HL-60 (cell line): ENCODE measurements at regions not wholly inside any gene's neighbourhood (a gene's known extent, or its start where the extent isn't known, plus 50 kb on each side); places are given as distances from the start of the nearest gene placed in this dataset.
"Not testable (repeated sequence)": the region's sequence is repeated elsewhere in the genome, so short reads cannot be mapped to it uniquely, and the experiment has no call there.

Experiments
- DNase-seq, 2 experiments: peaks; one replicate each; pipeline ENCODE4 v3.0.0-alpha.2; 2010 to 2020; ENCODE audit warnings: low read depth in 1 of 2, low spot score in 1 of 2
- H3K27ac ChIP-seq: fragments of 250-450 bp; sonication (Bioruptor Pico); replicated peaks from 2 replicates; pipeline ENCODE4 v1.5.1; 2020; ENCODE audit warnings: mild to moderate bottlenecking, moderate library complexity
- H3K27me3 ChIP-seq: fragments of 250-450 bp; sonication (Bioruptor Pico); 2 replicates; pipeline ENCODE4 v1.5.1; 2021; ENCODE audit warnings: mild to moderate bottlenecking, moderate library complexity; ENCODE audit not compliant: insufficient read depth, poor library complexity, severe bottlenecking
- H3K4me3 ChIP-seq: replicated peaks from 2 replicates; pipeline ENCODE4 v1.5.1; 2011; ENCODE audit warnings: mild to moderate bottlenecking, control low read depth, low read length; ENCODE audit not compliant: insufficient read depth
- CTCF ChIP-seq: IDR thresholded peaks from one replicate; pipeline ENCODE4 v1.5.1; 2011; ENCODE audit warnings: low read length, control low read depth, inconsistent platforms; ENCODE audit not compliant: insufficient read depth
- GABPA ChIP-seq: IDR thresholded peaks from 2 replicates; pipeline ENCODE4 v1.6.1; 2012; ENCODE audit warnings: low read depth
- POLR2AphosphoS5 ChIP-seq: IDR thresholded peaks from 2 replicates; pipeline ENCODE4 v1.6.1; 2012; ENCODE audit warnings: low read depth
- REST ChIP-seq: IDR thresholded peaks from 2 replicates; pipeline ENCODE4 v1.6.1; 2012; ENCODE audit warnings: low read depth; ENCODE audit not compliant: insufficient replicate concordance
- SPI1 ChIP-seq: IDR thresholded peaks from 2 replicates; pipeline ENCODE4 v1.6.1; 2012; ENCODE audit warnings: low read depth, mild to moderate bottlenecking, borderline replicate concordance

- no peak overlapping the region for H3K4me3 ChIP-seq
- H3K27ac ChIP-seq = no peak overlapping the region
- TF ChIP-seq REST (no peak), POLR2AphosphoS5 (no peak), CTCF (no peak), GABPA (no peak), SPI1 (no peak)
- no peak for DNase-seq
- H3K27me3 ChIP-seq = no peaks in the 10 kb centered on the region
Observed at GRCh38 chr10:53667063-53667462, 894.5 kb upstream of the MBL2 start.

- no peak for DNase-seq
- H3K27me3 ChIP-seq = no peaks in the 10 kb centered on the region
- TF ChIP-seq CTCF (no peak), REST (no peak), SPI1 (no peak), POLR2AphosphoS5 (no peak), GABPA (no peak)
- H3K4me3 ChIP-seq = no peak overlapping the region
- H3K27ac ChIP-seq = no peak overlapping the region
Observed at GRCh38 chr10:53664282-53665019, 891.9 kb upstream of the MBL2 start.

GRCh38 chr10:53650794-53651193 lies 878.2 kb upstream of the MBL2 start:
- H3K4me3 ChIP-seq = no peak overlapping the region
- TF ChIP-seq GABPA (no peak), SPI1 (no peak), REST (no peak), POLR2AphosphoS5 (no peak)
- no peak for DNase-seq
- H3K27ac ChIP-seq = no peak overlapping the region
- no peaks in the 10 kb centered on the region for H3K27me3 ChIP-seq

- H3K27ac ChIP-seq, H3K4me3 ChIP-seq, H3K27me3 ChIP-seq, DNase-seq: not testable (repeated sequence)
Observed at GRCh38 chr10:53647221-53647620, 874.6 kb upstream of the MBL2 start.
